Central memory CD8-positive, alpha-beta T cell (primary cell): ENCODE measurements at regions not wholly inside any gene's neighbourhood (a gene's known extent, or its start where the extent isn't known, plus 50 kb on each side); places are given as distances from the start of the nearest gene placed in this dataset.
"Not testable (repeated sequence)": the region's sequence is repeated elsewhere in the genome, so short reads cannot be mapped to it uniquely, and the experiment has no call there.

Experiments used
- ATAC-seq: fragments of 150-1000 bp; cut with Tn5 transposase; replicated peaks from 2 replicates; pipeline ENCODE4 v1.10.0; 2022; ENCODE audit warnings: mild to moderate bottlenecking, moderate FRiP score, moderate number of reproducible peaks; ENCODE audit not compliant: poor library complexity, severe bottlenecking; ENCODE audit errors: extremely low read depth
- DNase-seq, 2 donors: peaks; one replicate each; pipeline ENCODE4 v3.0.0; 2021; ENCODE audit warnings: low spot score in 2 of 2
- H3K27ac Mint-ChIP-seq: one replicate; pipeline ENCODE4 v1.8.0; 2022; ENCODE audit warnings: low read depth, mild to moderate bottlenecking, moderate library complexity, mixed read lengths
- H3K27me3 Mint-ChIP-seq: one replicate; pipeline ENCODE4 v1.8.0; 2022; ENCODE audit warnings: mixed read lengths
- H3K36me3 Mint-ChIP-seq: one replicate; pipeline ENCODE4 v1.8.0; 2022; ENCODE audit warnings: mild to moderate bottlenecking, moderate library complexity, mixed read lengths; ENCODE audit not compliant: insufficient read depth
- H3K4me1 Mint-ChIP-seq: one replicate; pipeline ENCODE4 v1.8.0; 2022; ENCODE audit warnings: mixed read lengths
- H3K4me3 Mint-ChIP-seq: one replicate; pipeline ENCODE4 v1.8.0; 2022; ENCODE audit warnings: mild to moderate bottlenecking, moderate library complexity, mixed read lengths
- H3K9me3 Mint-ChIP-seq: one replicate; pipeline ENCODE4 v1.8.0; 2022; ENCODE audit warnings: mixed read lengths

DNA sequence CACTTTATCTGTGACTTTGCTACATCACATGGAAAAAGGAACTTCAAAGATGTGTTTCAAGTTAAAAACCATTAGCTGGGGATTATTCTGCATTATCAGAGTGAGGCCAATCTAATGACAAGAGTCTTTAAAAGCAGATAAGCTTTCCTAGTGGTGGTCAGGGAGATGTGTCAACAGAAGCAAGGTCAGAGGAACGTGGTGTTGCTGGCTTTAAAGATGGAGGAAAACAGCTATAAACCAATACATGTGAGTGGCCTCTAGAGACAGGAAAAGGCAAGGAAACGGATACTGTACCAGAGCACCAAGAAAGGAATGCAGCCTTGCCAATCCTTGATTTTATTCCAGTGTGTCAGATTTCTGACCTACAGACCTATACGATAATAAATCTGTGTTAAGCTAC is 204.2 kb downstream of the TAF11L14 start:
- DNase-seq (no peak), ATAC-seq (no peak)
- no peak overlapping the region for H3K27ac Mint-ChIP-seq
- H3K4me1 Mint-ChIP-seq, result no peaks in the 10 kb centered on the region
- no peaks in the 10 kb centered on the region for H3K36me3 Mint-ChIP-seq
- H3K9me3 Mint-ChIP-seq, result peaks cover 23% of the 10 kb centered on the region
- H3K4me3 Mint-ChIP-seq, result no peak overlapping the region
- no peaks in the 10 kb centered on the region for H3K27me3 Mint-ChIP-seq

DNA sequence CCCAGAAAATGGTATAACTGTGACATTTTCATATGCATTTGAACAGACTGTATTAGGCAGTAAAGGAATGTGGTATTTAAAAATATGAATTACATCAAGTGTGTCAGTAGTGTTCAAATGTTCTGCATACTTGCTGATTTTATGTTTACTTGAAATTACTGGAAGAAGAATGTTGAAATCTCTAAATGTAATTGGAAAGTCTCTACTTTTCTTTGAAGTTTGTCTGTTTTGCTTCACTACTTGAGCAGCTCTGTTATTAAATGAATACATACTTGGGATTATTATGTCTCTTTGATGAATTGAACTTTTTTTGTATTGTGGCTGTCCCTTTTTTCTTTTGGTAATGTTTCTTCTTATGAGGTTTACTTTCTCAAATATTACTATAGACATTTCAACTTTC is 205.6 kb downstream of the TAF11L14 start:
- DNase-seq, result no peak
- H3K4me3 Mint-ChIP-seq, result no peak overlapping the region
- H3K4me1 Mint-ChIP-seq, result no peaks in the 10 kb centered on the region
- no peak for ATAC-seq
- H3K27ac Mint-ChIP-seq, result no peak overlapping the region
- H3K9me3 Mint-ChIP-seq, result peaks cover 23% of the 10 kb centered on the region
- H3K36me3 Mint-ChIP-seq, result no peaks in the 10 kb centered on the region
- H3K27me3 Mint-ChIP-seq, result no peaks in the 10 kb centered on the region

DNA sequence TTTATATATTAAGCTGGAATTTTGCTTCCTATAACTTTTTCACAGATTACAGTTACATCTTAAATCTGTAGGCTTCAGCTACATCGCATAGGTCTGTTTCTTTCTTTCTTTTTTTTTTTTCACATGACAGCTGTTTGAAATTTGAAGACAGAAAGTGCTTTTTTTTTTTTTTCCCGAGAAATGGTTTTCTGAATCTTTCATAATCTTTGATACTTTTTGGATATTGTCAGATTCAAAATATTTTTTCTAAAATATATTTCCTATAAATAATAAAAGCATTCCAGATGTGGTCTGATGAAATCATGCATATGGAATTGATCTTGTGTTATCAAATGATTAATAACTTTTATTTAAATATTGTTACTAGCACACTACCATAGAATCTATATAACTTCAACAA is 212.2 kb downstream of the TAF11L14 start:
- H3K9me3 Mint-ChIP-seq, result peaks cover 35% of the 10 kb centered on the region
- H3K4me1 Mint-ChIP-seq, result no peaks in the 10 kb centered on the region
- H3K4me3 Mint-ChIP-seq, result no peak overlapping the region
- no peaks in the 10 kb centered on the region for H3K36me3 Mint-ChIP-seq
- no peaks in the 10 kb centered on the region for H3K27me3 Mint-ChIP-seq
- DNase-seq, result no peak
- H3K27ac Mint-ChIP-seq, result no peak overlapping the region
- ATAC-seq, result no peak

DNA sequence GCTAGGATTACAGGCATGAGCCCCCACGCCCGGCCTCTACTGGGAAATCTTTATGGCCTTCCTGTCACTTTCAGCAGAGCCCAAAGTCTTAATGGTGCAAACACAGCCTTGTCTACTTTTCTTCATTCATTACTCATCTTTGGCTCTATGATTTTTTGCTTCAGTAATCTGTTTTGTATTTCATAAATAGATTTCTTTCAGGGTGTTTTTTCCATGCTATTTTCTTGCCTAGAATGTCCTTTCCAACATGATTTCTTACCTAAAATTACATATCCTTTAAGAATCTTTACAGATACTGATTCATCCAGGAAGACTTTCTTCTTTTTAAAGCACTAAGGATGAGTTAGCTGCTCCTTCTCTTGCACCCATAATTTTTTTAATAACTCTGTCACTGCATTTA is 213.0 kb downstream of the TAF11L14 start:
- Mint-ChIP-seq H3K27ac (no peak overlapping the region), H3K9me3 (peaks cover 27% of the 10 kb centered on the region), H3K4me1 (no peaks in the 10 kb centered on the region), H3K4me3 (no peak overlapping the region), H3K27me3 (no peaks in the 10 kb centered on the region), H3K36me3 (no peaks in the 10 kb centered on the region)
- no peak for DNase-seq
- ATAC-seq, result no peak

DNA sequence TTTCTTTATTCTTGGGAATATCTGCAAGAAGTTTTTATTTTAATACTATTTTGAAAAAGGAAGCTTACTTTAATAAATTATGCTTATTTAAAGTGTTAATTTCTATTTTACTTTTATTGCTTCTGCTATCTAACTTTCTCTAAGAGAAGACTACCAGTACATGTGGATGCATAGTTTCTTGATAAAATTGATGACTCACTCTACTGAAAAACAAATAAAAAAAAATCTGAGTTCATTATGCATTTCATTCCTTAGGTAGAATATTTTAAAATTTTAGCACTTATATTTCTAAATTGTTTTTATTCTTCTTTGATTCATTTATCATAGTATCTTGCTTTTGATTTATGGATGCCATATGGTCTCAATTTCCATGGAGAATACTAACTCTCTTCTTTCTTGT is 217.9 kb downstream of the TAF11L14 start:
- H3K9me3 Mint-ChIP-seq, result peaks cover 25% of the 10 kb centered on the region
- H3K36me3 Mint-ChIP-seq, result no peaks in the 10 kb centered on the region
- H3K4me3 Mint-ChIP-seq, result no peak overlapping the region
- H3K27ac Mint-ChIP-seq, result no peak overlapping the region
- no peaks in the 10 kb centered on the region for H3K4me1 Mint-ChIP-seq
- DNase-seq (no peak), ATAC-seq (no peak)
- H3K27me3 Mint-ChIP-seq, result no peaks in the 10 kb centered on the region

DNA sequence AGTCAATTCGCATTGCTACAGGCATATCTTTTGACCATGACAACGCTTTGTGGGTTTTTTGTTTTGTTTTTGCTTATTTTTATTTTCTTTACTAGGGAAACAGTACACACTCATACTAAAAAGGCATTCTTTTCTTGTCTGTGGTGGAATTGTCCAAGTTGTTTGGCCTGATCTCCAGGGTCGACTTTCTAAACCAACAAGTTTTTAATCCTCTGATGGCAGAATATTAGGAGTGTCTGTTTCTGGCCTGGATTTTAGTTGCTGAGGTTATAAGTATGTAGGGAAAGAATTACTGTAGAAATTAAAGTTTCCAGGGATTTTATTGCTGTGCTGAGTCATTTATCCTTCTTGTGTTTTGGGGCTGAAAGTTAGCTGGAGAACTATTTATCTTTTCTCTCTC is 218.5 kb downstream of the TAF11L14 start:
- no peaks in the 10 kb centered on the region for H3K27me3 Mint-ChIP-seq
- DNase-seq (no peak), ATAC-seq (no peak)
- peaks cover 1% of the 10 kb centered on the region for H3K36me3 Mint-ChIP-seq
- peaks cover 26% of the 10 kb centered on the region for H3K9me3 Mint-ChIP-seq
- H3K4me3 Mint-ChIP-seq, result no peak overlapping the region
- H3K27ac Mint-ChIP-seq, result no peak overlapping the region
- no peaks in the 10 kb centered on the region for H3K4me1 Mint-ChIP-seq

DNA sequence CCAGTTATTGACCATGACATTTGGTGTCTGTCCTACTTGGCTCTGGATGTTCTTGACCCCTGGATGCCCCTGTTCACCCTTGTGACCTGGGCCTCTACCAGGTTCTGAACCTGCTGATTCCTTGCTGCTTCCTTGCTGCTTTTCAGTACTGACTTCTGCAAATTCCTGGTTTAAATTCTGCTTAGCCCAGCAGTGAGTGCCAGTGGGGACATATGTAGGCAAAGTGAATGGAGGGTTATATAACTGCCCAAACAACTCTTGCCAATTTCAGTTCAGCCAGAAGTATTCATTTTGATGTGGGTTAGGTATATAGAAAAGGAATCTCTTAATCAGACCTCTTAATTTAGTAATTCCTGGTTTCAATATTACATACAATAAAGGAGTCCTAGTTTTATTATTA is 220.6 kb downstream of the TAF11L14 start:
- H3K9me3 Mint-ChIP-seq, result peaks cover 33% of the 10 kb centered on the region
- ATAC-seq (no peak), DNase-seq (no peak)
- H3K27ac Mint-ChIP-seq, result no peak overlapping the region
- H3K4me3 Mint-ChIP-seq, result no peak overlapping the region
- H3K4me1 Mint-ChIP-seq, result no peaks in the 10 kb centered on the region
- peaks cover 1% of the 10 kb centered on the region for H3K36me3 Mint-ChIP-seq
- no peaks in the 10 kb centered on the region for H3K27me3 Mint-ChIP-seq

DNA sequence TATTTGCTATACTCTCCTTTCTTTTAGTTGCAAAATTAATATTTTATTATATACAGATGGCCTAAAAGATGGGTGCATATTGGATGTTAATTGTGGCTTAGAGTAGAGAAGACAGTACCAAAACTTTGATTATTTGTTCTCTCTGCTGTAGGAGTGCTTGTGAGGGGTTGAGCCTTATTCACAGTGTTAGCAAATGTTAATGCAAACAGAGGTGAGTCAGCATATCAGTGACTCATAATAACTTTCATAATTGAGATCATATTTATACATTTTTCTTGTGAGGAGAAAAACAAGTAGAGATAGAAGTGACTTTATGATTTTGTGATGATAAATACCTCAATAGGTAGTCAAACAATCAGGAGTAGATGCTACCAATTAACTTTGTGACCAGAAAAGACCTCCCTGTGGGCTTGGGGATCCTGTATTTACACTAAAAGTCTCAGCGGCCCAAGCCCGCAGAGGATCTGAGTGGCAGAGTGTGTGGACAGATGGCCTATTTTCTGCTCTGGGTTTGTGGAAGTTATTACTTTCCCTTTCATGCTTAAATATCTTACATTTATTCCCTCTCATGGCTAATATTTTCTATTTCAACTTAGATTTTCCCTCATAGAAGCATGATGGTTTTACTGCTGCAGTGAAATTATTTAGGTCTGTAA is 226.5 kb downstream of the TAF11L14 start:
- DNase-seq (no peak), ATAC-seq (no peak)
- no peak overlapping the region for H3K27ac Mint-ChIP-seq
- H3K27me3 Mint-ChIP-seq, result no peaks in the 10 kb centered on the region
- peaks cover 47% of the 10 kb centered on the region for H3K9me3 Mint-ChIP-seq
- H3K36me3 Mint-ChIP-seq, result peaks cover 1% of the 10 kb centered on the region
- H3K4me3 Mint-ChIP-seq, result no peak overlapping the region
- no peaks in the 10 kb centered on the region for H3K4me1 Mint-ChIP-seq

DNA sequence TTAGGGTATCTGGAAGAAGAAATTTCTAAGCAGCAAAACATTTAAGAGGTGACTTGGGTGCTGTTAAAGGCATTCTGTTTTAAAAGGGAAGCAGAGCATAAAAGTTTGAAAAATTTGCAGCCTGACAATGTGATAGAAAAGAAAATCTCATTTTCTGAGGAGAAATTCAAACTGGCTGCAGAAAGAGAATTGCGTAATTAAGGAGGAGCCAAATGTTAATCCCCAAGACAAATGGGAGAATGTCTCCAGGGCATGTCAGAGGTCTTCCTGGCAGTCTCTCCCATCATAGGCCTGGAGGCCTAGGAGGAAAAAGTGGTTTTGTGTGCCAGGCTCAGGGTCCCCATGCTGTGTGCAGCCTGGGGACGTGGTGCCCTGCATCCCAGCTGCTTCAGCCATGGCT is 230.6 kb downstream of the TAF11L14 start:
- not testable (repeated sequence) for H3K36me3 Mint-ChIP-seq, DNase-seq, H3K4me3 Mint-ChIP-seq, H3K27me3 Mint-ChIP-seq, H3K27ac Mint-ChIP-seq, H3K4me1 Mint-ChIP-seq, ATAC-seq
- H3K9me3 Mint-ChIP-seq, result peaks cover 35% of the 10 kb centered on the region

DNA sequence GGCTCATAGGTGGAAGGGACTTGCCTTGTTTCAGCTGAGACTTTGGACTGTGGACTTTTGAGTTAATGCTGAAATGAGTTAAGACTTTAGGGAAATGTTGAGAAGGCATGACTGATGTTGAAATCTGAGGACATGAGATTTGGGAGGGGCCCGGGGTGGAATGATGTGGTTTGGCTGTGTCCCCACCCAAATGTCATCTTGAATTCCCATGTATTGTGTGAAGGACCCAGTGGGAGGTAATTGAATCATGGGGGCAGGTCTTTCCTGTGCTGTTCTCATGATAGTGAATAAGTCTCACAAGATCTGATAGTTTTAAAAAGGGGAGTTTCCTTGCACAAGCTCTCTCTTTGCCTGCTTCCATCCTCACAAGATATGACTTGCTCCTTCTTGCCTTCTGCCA is 231.7 kb downstream of the TAF11L14 start:
- H3K27ac Mint-ChIP-seq, H3K36me3 Mint-ChIP-seq, H3K4me1 Mint-ChIP-seq, ATAC-seq, DNase-seq, H3K4me3 Mint-ChIP-seq, H3K27me3 Mint-ChIP-seq: not testable (repeated sequence)
- H3K9me3 Mint-ChIP-seq, result peaks cover 35% of the 10 kb centered on the region

DNA sequence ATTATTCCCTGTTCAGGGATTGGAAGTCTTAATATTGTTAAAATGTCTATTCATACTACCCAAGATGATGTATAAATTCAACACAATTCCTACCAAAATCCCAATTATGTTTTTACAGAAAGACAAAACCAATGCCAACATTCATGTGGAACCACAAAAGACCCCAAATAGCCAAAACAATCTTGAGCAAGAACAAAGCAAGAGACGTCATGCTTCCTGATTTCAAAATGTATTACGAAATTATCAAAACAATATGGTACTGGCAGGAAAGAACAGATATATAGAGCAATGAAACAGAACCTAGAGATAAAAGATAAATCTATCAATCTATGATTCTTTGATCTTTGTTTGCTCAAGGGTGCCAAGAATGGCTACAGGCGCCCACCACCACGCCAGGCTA is 237.9 kb downstream of the TAF11L14 start:
- Mint-ChIP-seq H3K27ac (no peak overlapping the region), H3K36me3 (no peaks in the 10 kb centered on the region), H3K27me3 (no peaks in the 10 kb centered on the region), H3K4me1 (no peaks in the 10 kb centered on the region), H3K9me3 (peaks cover 20% of the 10 kb centered on the region), H3K4me3 (no peak overlapping the region)
- DNase-seq (no peak), ATAC-seq (no peak)

DNA sequence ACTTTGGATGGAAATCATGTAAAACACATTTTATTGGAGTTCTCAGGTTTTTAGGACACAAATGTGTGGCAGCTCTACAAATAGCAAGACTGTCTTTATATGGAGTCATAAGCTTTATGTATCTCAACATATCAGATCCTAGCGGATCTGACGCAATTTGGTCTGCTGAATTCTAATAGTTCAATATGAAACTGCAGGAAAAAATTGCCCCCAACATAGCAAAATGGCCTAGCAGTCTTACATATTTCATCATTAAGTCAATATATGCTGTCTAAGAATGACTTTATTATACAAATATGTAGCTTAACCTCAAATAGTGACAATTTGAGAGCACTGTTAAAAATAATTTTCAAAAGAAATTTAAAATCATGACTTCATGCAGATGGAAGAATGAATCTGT is 244.3 kb downstream of the TAF11L14 start:
- Mint-ChIP-seq H3K9me3 (peaks cover 16% of the 10 kb centered on the region), H3K36me3 (no peaks in the 10 kb centered on the region), H3K4me1 (no peaks in the 10 kb centered on the region), H3K4me3 (no peak overlapping the region), H3K27me3 (no peaks in the 10 kb centered on the region), H3K27ac (no peak overlapping the region)
- no peak for ATAC-seq
- no peak for DNase-seq

DNA sequence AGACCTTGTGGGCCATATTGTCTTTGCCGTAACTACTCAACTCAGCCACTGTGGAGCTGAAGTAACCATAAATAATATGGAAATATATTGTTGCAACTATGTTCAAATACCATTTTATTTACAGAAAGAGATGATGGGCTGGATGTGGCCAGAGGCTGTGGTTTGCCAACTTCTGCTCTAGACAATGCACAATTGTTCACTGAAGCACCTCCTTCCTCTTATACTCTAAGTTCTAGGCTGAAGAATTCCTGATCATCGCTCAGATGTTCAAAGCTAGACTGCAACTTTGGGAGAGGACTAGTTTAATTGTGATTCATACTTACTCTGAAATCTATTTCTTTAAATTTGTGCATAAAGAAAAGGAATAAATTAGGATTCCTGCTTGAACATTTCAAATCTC is 245.0 kb downstream of the TAF11L14 start:
- DNase-seq (no peak), ATAC-seq (no peak)
- peaks cover 16% of the 10 kb centered on the region for H3K9me3 Mint-ChIP-seq
- H3K4me3 Mint-ChIP-seq, result no peak overlapping the region
- no peaks in the 10 kb centered on the region for H3K36me3 Mint-ChIP-seq
- no peak overlapping the region for H3K27ac Mint-ChIP-seq
- H3K4me1 Mint-ChIP-seq, result no peaks in the 10 kb centered on the region
- H3K27me3 Mint-ChIP-seq, result no peaks in the 10 kb centered on the region

DNA sequence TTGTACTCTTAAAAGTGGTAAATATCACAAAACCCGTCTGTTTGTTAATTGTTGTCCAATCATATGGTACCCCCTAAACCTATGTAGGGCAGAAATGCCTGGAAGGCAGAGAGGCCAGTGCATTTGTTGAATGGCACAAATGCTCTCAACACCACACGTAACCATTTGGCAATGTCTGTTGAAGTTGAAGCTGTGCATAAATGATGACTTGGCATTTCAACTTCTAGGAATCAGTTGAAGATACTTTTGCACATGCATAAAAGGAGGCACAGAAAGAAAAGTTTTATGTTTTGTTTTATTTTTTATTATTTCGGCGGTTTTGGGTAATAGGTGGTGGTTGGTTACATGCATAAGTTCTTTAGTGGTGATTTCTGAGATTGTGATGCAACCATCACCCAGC is 246.6 kb downstream of the TAF11L14 start:
- no peaks in the 10 kb centered on the region for H3K36me3 Mint-ChIP-seq
- H3K27ac Mint-ChIP-seq, result no peak overlapping the region

More for the DNA sequence above, 246.6 kb downstream of the TAF11L14 start:
- ATAC-seq (no peak), DNase-seq (no peak)
- H3K27me3 Mint-ChIP-seq, result no peaks in the 10 kb centered on the region
- H3K4me3 Mint-ChIP-seq, result no peak overlapping the region
- no peaks in the 10 kb centered on the region for H3K4me1 Mint-ChIP-seq
- H3K9me3 Mint-ChIP-seq, result peaks cover 14% of the 10 kb centered on the region
